ENCODE measurements at regions not wholly inside any gene's neighbourhood (a gene's known extent, or its start where the extent isn't known, plus 50 kb on each side); places are given as distances from the start of the nearest gene placed in this dataset.

- no peak for TF ChIP-seq CTCF (IDR thresholded peaks at IDR 0.05)
- TF ChIP-seq POLR2A (IDR thresholded peaks at IDR 0.05), result no peak
Measured at GRCh38 chr13:33710924-33711323, 107.0 kb upstream of the RFC3 start.

Measured in uterus (tissue), 2 donors.